Neural crest cell (in vitro differentiated cells): ENCODE measurements at regions not wholly inside any gene's neighbourhood (a gene's known extent, or its start where the extent isn't known, plus 50 kb on each side); places are given as distances from the start of the nearest gene placed in this dataset.
"Not testable (repeated sequence)": the region's sequence is repeated elsewhere in the genome, so short reads cannot be mapped to it uniquely, and the experiment has no call there.

Experiments
- DNase-seq: peaks from one replicate; pipeline ENCODE4 v3.0.0; 2021; ENCODE audit warnings: low read depth, mixed read lengths, low spot score
- H3K27ac Mint-ChIP-seq: one replicate; pipeline ENCODE4 v1.8.0; 2021; ENCODE audit warnings: mild to moderate bottlenecking, mixed read lengths; ENCODE audit not compliant: unreplicated experiment
- H3K27me3 Mint-ChIP-seq: 2 replicates; pipeline ENCODE4 v1.8.0; 2021; ENCODE audit warnings: low read depth, mild to moderate bottlenecking, mixed read lengths
- H3K36me3 Mint-ChIP-seq: 2 replicates; pipeline ENCODE4 v1.8.0; 2021; ENCODE audit warnings: low read depth, mild to moderate bottlenecking, mixed read lengths
- H3K4me1 Mint-ChIP-seq: 2 replicates; pipeline ENCODE4 v1.8.0; 2021; ENCODE audit warnings: mixed read lengths
- H3K4me3 Mint-ChIP-seq: one replicate; pipeline ENCODE4 v1.8.0; 2021; ENCODE audit warnings: mild to moderate bottlenecking, mixed read lengths
- H3K9me3 Mint-ChIP-seq: 2 replicates; pipeline ENCODE4 v1.8.0; 2021; ENCODE audit warnings: mixed read lengths
- TF ChIP-seq, protein P1 (sequence below): fragments of 200-600 bp; sonication (generic); conservative IDR thresholded peaks from 2 replicates; pipeline ENCODE4 v1.5.0; 2021; ENCODE audit warnings: antibody characterized with exemption, mild to moderate bottlenecking

DNA sequence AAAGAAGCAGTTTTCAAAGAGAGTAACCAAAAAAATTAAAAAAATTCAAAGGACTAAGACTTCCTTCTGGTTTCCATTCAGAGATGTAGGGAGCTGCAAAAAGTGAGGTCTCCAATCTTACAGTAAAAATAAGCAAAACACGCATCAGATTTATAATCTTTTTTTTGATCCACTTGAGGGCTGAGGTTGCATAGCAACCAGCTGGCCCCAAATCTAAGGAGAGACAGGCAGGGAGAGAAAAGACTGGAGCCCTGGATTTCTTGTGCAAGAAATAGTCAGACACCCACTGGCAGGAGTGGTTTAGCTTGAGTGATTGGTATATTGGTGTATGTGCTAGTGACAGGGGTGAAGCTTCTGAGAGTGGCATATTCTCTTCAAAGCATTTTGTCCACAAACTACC lies 135.9 kb upstream of the FUT9 start:
- TF ChIP-seq, protein P1, sequence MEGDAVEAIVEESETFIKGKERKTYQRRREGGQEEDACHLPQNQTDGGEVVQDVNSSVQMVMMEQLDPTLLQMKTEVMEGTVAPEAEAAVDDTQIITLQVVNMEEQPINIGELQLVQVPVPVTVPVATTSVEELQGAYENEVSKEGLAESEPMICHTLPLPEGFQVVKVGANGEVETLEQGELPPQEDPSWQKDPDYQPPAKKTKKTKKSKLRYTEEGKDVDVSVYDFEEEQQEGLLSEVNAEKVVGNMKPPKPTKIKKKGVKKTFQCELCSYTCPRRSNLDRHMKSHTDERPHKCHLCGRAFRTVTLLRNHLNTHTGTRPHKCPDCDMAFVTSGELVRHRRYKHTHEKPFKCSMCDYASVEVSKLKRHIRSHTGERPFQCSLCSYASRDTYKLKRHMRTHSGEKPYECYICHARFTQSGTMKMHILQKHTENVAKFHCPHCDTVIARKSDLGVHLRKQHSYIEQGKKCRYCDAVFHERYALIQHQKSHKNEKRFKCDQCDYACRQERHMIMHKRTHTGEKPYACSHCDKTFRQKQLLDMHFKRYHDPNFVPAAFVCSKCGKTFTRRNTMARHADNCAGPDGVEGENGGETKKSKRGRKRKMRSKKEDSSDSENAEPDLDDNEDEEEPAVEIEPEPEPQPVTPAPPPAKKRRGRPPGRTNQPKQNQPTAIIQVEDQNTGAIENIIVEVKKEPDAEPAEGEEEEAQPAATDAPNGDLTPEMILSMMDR = no peak
- Mint-ChIP-seq H3K36me3 (no peaks in the 10 kb centered on the region), H3K27me3 (no peaks in the 10 kb centered on the region), H3K9me3 (no peaks in the 10 kb centered on the region), H3K27ac (no peak overlapping the region), H3K4me3 (no peak overlapping the region), H3K4me1 (no peaks in the 10 kb centered on the region)
- no peak for DNase-seq

DNA sequence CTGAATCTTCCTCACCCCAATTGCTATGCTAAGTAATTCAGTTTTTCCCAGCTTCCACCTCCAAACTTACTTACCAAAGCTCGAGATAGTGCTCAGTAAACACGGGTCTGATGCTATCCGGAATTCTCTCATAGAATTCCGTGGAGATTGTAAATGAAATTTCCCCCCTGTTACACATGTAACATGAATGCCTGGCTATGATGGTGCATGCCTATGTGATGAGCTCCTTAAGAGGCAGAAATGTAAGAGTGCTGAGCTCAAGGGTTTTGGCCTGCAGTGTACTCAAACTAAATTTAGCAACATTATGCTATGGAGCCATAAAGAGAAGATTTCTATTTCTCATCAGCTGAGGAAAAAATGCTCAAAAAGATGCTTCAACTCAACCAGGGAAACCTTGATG lies 133.4 kb upstream of the FUT9 start:
- H3K4me1 Mint-ChIP-seq = no peaks in the 10 kb centered on the region
- TF ChIP-seq, protein P1 = no peak
- no peaks in the 10 kb centered on the region for H3K9me3 Mint-ChIP-seq
- H3K27me3 Mint-ChIP-seq = no peaks in the 10 kb centered on the region
- H3K27ac Mint-ChIP-seq = no peak overlapping the region
- no peak for DNase-seq
- no peaks in the 10 kb centered on the region for H3K36me3 Mint-ChIP-seq
- H3K4me3 Mint-ChIP-seq = no peak overlapping the region

DNA sequence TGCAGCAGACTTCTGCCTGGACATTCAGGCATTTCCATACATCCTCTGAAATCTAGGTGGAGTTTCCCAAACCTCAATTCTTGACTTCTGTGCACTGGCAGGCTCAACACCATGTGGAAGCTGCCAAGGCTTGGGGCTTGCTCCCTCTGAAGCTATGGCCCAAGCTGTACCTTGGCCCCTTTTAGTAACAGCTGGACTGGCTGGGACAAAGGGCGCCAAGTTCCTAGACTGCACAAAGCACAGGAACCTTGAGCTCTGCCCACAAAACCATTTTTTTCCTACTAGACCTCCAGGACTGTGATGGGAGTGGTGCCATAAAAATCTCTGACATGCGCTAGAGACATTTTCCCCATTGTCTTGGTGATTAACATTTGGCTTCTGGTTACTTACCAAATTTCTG lies 127.1 kb upstream of the FUT9 start:
- H3K27me3 Mint-ChIP-seq, H3K36me3 Mint-ChIP-seq, H3K9me3 Mint-ChIP-seq, H3K4me1 Mint-ChIP-seq, H3K27ac Mint-ChIP-seq, DNase-seq, H3K4me3 Mint-ChIP-seq: not testable (repeated sequence)

DNA sequence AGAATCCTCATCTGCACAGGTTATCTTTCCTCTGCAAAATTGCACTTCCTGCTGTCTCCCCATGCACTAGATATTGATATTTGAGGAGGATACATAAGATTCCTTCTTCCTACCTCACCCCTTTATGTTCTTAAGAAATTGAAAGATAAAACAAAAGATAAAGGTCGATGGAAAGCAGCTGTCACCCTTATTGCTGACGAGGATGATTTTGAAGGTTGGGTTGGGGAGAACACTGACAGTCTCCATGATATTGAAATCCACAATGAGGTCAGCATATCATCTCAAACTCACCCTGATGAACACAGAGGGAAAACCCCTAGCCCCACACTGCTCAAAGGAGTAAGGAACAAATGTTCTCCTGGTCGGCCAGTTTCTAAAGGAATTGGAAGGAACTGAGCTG lies 110.6 kb upstream of the FUT9 start:
- H3K4me1 Mint-ChIP-seq = no peaks in the 10 kb centered on the region
- H3K27ac Mint-ChIP-seq = no peak overlapping the region
- no peaks in the 10 kb centered on the region for H3K27me3 Mint-ChIP-seq
- TF ChIP-seq, protein P1 = no peak
- no peak for DNase-seq
- no peak overlapping the region for H3K4me3 Mint-ChIP-seq
- H3K9me3 Mint-ChIP-seq = no peaks in the 10 kb centered on the region
- no peaks in the 10 kb centered on the region for H3K36me3 Mint-ChIP-seq

DNA sequence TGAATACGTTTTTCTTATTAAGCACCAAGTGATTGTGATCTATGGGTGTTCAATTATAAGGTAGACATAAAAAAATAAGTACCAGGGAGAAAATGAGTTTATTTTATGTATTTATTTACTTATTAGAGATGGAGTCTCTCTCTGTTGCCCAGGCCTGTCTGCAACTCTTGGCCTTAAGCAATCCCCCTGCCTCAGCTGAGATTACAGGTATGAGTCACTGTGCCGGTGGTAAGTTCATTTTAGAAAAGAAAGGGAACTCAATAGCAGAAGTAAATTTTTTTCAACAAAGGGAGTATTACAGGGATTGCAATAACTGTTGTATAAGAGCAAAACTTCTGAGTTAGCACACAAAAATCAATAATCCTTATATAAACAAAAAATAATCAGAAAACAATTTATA lies 98.7 kb upstream of the FUT9 start:
- H3K4me3 Mint-ChIP-seq = no peak overlapping the region
- TF ChIP-seq, protein P1 = no peak
- no peaks in the 10 kb centered on the region for H3K4me1 Mint-ChIP-seq

DNA sequence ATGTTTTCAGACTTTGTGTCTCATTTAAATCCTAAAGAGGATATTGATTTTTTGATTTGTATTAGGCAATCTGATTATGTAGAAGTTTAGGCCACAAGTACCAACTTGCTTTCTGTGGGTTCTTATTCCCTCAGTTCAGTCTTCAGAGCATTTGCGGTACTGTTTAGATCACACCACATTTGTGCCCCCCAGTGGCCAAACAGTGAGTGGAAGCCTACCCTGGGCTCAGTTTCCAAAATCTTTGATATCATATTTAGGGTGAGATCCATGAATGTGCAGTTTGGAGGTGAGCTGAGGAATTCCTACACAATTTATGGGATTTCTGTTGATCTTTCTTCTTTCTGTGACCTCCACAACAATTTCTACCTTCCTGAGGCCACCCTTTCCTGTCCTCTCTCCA lies 92.3 kb upstream of the FUT9 start:
- H3K27me3 Mint-ChIP-seq = no peaks in the 10 kb centered on the region
- H3K4me1 Mint-ChIP-seq = no peaks in the 10 kb centered on the region
- DNase-seq = no peak
- no peak overlapping the region for H3K27ac Mint-ChIP-seq
- no peaks in the 10 kb centered on the region for H3K9me3 Mint-ChIP-seq
- H3K4me3 Mint-ChIP-seq = no peak overlapping the region
- TF ChIP-seq, protein P1 = peak; percentile 53
- H3K36me3 Mint-ChIP-seq = no peaks in the 10 kb centered on the region

More for the DNA sequence above, 98.7 kb upstream of the FUT9 start:
- H3K36me3 Mint-ChIP-seq = no peaks in the 10 kb centered on the region
- no peak for DNase-seq
- no peaks in the 10 kb centered on the region for H3K9me3 Mint-ChIP-seq
- H3K27ac Mint-ChIP-seq = no peak overlapping the region
- H3K27me3 Mint-ChIP-seq = no peaks in the 10 kb centered on the region
